Neuronal stem cell (in vitro differentiated cells): ENCODE measurements at regions not wholly inside any gene's neighbourhood (a gene's known extent, or its start where the extent isn't known, plus 50 kb on each side); places are given as distances from the start of the nearest gene placed in this dataset.
A peak's percentile ranks its signal among the peaks of the same experiment; 100 is the strongest.
"Not testable (repeated sequence)": the region's sequence is repeated elsewhere in the genome, so short reads cannot be mapped to it uniquely, and the experiment has no call there.

Source experiments
- DNase-seq: peaks from one replicate; pipeline ENCODE4 v3.0.0-alpha.2; 2013; ENCODE audit warnings: low spot score
- H2AFZ ChIP-seq: one replicate; pipeline ENCODE4 v1.6.1; 2013; ENCODE audit warnings: mild to moderate bottlenecking, low read length, inconsistent platforms
- H2AK5ac ChIP-seq: 2 replicates; pipeline ENCODE4 v1.6.1; 2013; ENCODE audit warnings: low read depth, mild to moderate bottlenecking, inconsistent platforms, low read length, moderate library complexity, mixed read lengths
- H2BK120ac ChIP-seq: 2 replicates; pipeline ENCODE4 v1.6.1; 2013; ENCODE audit warnings: low read depth, mild to moderate bottlenecking, inconsistent platforms, low read length, moderate library complexity, mixed read lengths
- H2BK12ac ChIP-seq: one replicate; pipeline ENCODE4 v1.6.1; 2013; ENCODE audit warnings: low read length, inconsistent platforms
- H2BK15ac ChIP-seq: 2 replicates; pipeline ENCODE4 v1.6.1; 2013; ENCODE audit warnings: mild to moderate bottlenecking, low read length, inconsistent platforms, mixed read lengths
- H2BK5ac ChIP-seq: one replicate; pipeline ENCODE4 v1.6.1; 2013; ENCODE audit warnings: inconsistent platforms, mild to moderate bottlenecking, low read length, moderate library complexity
- H3K14ac ChIP-seq: one replicate; pipeline ENCODE4 v1.6.1; 2013; ENCODE audit warnings: low read length, inconsistent platforms
- H3K18ac ChIP-seq: 2 replicates; pipeline ENCODE4 v1.6.1; 2013; ENCODE audit warnings: low read length, inconsistent platforms
- H3K23ac ChIP-seq: 2 replicates; pipeline ENCODE4 v1.6.1; 2013; ENCODE audit warnings: low read depth, mild to moderate bottlenecking, mixed read lengths, low read length, inconsistent platforms; ENCODE audit not compliant: poor library complexity
- H3K27ac ChIP-seq: replicated peaks from 3 replicates; pipeline ENCODE4 v1.5.1; 2013; ENCODE audit warnings: low read length, inconsistent platforms
- H3K27me3 ChIP-seq, 3 experiments: 2 replicates each; pipeline ENCODE4 v1.6.1; 2013; ENCODE audit warnings: low read length in 3 of 3, mild to moderate bottlenecking in 2 of 3, inconsistent platforms in 1 of 3, low read depth in 1 of 3, mixed read lengths in 1 of 3, moderate library complexity in 1 of 3; ENCODE audit not compliant: control insufficient read depth in 3 of 3, insufficient read depth in 3 of 3
- H3K36me3 ChIP-seq, 2 donors: replicated peaks in 1 of 2; 2 replicates each; pipeline ENCODE4 v1.6.1; 2013; ENCODE audit warnings: low read length in 2 of 2; ENCODE audit not compliant: control insufficient read depth in 2 of 2, insufficient read depth in 2 of 2
- H3K4ac ChIP-seq: 2 replicates; pipeline ENCODE4 v1.6.1; 2013; ENCODE audit warnings: inconsistent platforms, mild to moderate bottlenecking, low read length, moderate library complexity
- H3K4me1 ChIP-seq, 2 donors: 1 replicate in 1 of 2; 2 replicates in 1 of 2; pipeline ENCODE4 v1.6.1; 2013; ENCODE audit warnings: low read length in 2 of 2, low read depth in 1 of 2; ENCODE audit not compliant: control insufficient read depth in 2 of 2, insufficient read depth in 1 of 2
- H3K4me2 ChIP-seq: one replicate; pipeline ENCODE4 v1.6.1; 2013; ENCODE audit warnings: mild to moderate bottlenecking, low read length, inconsistent platforms; ENCODE audit not compliant: insufficient read depth, poor library complexity, severe bottlenecking
- H3K4me3 ChIP-seq, 2 donors: 2 replicates each; pipeline ENCODE4 v1.5.1; 2013; ENCODE audit warnings: low read length in 2 of 2, mild to moderate bottlenecking in 2 of 2, inconsistent platforms in 1 of 2, moderate library complexity in 1 of 2
- H3K79me1 ChIP-seq: one replicate; pipeline ENCODE4 v1.6.1; 2013; ENCODE audit warnings: low read depth, mild to moderate bottlenecking, inconsistent platforms, low read length, moderate library complexity
- H3K9ac ChIP-seq: one replicate; pipeline ENCODE4 v1.6.1; 2013; ENCODE audit warnings: mild to moderate bottlenecking, low read depth, low read length, inconsistent platforms; ENCODE audit not compliant: poor library complexity
- H3K9me3 ChIP-seq, 2 donors: replicated peaks in 1 of 2; 2 replicates each; pipeline versions ENCODE3 to v1.6.1; 2013; ENCODE audit warnings: low read length in 2 of 2, mild to moderate bottlenecking in 2 of 2, inconsistent platforms in 1 of 2, low read depth in 1 of 2, mixed read lengths in 1 of 2, moderate library complexity in 1 of 2; ENCODE audit not compliant: control insufficient read depth in 2 of 2, insufficient read depth in 1 of 2
- H4K8ac ChIP-seq: one replicate; pipeline ENCODE4 v1.6.1; 2013; ENCODE audit warnings: low read depth, mild to moderate bottlenecking, inconsistent platforms, low read length, moderate library complexity
- H4K91ac ChIP-seq: one replicate; pipeline ENCODE4 v1.6.1; 2013; ENCODE audit warnings: low read length, low read depth, mild to moderate bottlenecking, inconsistent platforms; ENCODE audit not compliant: poor library complexity
- WGBS, 2 donors: extraction: QIAGEN DNeasy Blood & Tissue Kit; methylation state at CpG; one replicate each; pipeline ENCODE4 v1.1.7; 2013; ENCODE audit warnings: missing lambda C conversion rate in 2 of 2, mixed read lengths in 1 of 2; ENCODE audit not compliant: insufficient read length in 2 of 2, insufficient replicate concordance in 1 of 2; ENCODE audit errors: extremely low coverage in 2 of 2; 5-methylcytosine and 5-hydroxymethylcytosine counted together

DNA sequence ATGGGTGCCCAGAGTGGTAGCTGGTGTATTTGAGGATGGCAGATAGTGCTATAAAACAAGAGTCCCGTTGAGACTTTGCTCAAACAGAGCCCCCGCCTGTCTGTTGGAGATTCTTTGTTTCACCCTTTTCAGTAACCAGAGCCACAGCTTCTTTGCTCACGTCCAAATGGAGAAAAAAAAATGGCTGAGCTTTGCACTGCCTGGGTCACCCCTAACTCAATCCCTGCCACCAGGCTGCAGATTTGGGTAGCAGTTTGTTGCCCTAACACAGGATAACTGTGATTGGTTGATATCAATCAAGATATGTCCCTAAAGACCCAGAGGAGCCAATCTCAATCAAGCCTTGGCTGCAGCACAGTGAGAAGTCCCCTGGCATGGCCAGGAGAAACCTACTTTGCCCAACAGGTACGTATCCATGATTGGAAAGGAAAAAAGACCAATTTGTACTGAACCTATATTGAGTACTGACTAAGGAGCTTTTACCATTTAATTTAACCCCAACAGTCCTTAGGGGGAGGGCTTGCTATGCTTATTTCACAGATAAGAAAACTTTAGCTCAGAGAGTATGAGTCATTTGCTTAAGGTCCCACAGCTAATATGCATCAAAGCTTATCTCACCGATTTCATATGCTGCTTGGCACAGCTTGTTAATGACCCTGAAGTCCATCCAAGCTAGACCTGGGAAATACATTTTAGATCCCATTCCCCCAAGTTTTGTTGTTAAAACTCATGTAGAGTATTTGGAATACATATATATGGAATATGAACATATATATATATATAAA lies 72.0 kb upstream of the SH3BP4 start:
- no CpG with 5 or more reads among the region's 5 CpGs for WGBS, 2 donors
- H3K9me3 ChIP-seq, result peaks cover 2 to 15% of the 10 kb centered on the region in 2 donors
- H2BK15ac ChIP-seq, result no peak overlapping the region
- peaks cover 0 to 4% of the 10 kb centered on the region in 2 donors for H3K4me1 ChIP-seq
- no peak overlapping the region for H2AFZ ChIP-seq
- H4K8ac ChIP-seq, result no peak overlapping the region
- DNase-seq, result no peak
- no peak overlapping the region for H3K23ac ChIP-seq
- H3K4ac ChIP-seq, result no peak overlapping the region
- no peak overlapping the region for H3K27ac ChIP-seq
- no peaks in the 10 kb centered on the region for H3K79me1 ChIP-seq
- no peak overlapping the region for H3K14ac ChIP-seq
- no peak overlapping the region for H2BK120ac ChIP-seq
- H3K18ac ChIP-seq, result no peak overlapping the region
- H2BK5ac ChIP-seq, result no peak overlapping the region
- H3K4me3 ChIP-seq, result no peak overlapping the region
- no peak overlapping the region for H2BK12ac ChIP-seq
- H2AK5ac ChIP-seq, result no peak overlapping the region
- H3K36me3 ChIP-seq, result no peaks in the 10 kb centered on the region
- no peak overlapping the region for H4K91ac ChIP-seq
- no peaks in the 10 kb centered on the region for H3K27me3 ChIP-seq
- no peak overlapping the region for H3K9ac ChIP-seq
- H3K4me2 ChIP-seq, result no peak overlapping the region

DNA sequence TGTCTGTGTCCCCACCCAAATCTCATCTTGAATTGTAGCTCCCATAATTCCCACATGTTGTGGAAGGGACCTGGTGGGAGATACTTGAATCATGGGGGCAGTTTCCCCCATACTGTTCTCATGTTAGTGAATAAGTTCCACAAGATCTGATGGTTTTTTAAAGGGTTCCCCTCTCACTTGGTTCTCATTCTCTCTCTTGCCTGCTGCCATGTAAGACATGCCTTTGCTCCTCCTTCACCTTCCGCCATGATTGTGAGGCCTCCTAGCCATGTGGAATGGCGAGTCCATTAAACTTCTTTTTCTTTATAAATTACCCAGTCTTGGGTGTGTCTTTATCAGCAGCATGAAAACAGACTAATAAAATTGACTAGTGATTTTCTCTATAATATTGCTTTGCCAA lies 75.2 kb upstream of the SH3BP4 start:
- peaks cover 2 to 24% of the 10 kb centered on the region in 2 donors for H3K9me3 ChIP-seq
- not testable (repeated sequence) for H2AFZ ChIP-seq, H3K27ac ChIP-seq, H2BK120ac ChIP-seq, H3K4me1 ChIP-seq, DNase-seq, H2BK15ac ChIP-seq, H3K9ac ChIP-seq, H3K27me3 ChIP-seq, H3K23ac ChIP-seq, H4K8ac ChIP-seq, H3K4me3 ChIP-seq, H3K4me2 ChIP-seq, H2AK5ac ChIP-seq, H3K36me3 ChIP-seq, H3K14ac ChIP-seq, H3K18ac ChIP-seq, H2BK5ac ChIP-seq, H3K79me1 ChIP-seq, H3K4ac ChIP-seq, H2BK12ac ChIP-seq, H4K91ac ChIP-seq
- WGBS, 2 donors, result no CpG with 5 or more reads among the region's 2 CpGs

DNA sequence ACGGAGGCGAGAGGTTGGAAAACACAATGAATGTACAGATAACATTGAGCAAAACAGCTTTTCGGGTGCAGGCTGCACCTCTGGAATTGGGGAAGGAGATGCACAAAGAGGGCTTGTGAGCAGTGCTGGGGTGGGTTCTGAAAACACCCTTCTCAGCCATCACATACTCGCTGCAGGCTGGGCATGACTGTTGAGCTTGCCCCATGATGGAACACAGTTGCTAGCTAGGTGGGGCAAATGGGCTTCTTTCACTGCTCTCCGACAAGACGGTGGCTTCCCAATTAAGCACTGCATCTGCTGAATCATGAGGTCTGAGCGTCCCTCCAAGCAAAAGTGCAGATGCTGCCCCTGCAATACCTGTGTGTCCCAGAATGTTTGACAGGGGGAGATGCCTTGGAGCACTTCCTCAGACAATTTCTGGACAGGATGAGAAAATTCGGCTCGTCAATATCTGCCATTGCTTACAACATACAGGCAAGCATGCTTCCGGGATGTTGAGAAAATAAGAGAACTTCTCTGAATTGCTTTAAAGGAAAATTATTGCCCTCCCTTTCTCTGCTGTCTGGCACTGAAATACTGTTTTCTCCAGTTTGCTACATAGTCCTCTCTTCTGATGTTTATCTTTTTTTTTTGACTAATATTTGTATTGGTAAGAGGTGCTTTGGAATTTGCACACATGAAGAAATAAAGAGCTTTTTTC lies 77.3 kb upstream of the SH3BP4 start:
- H2AK5ac ChIP-seq, result no peak overlapping the region
- H4K8ac ChIP-seq, result no peak overlapping the region
- WGBS, 2 donors, result no CpG with 5 or more reads among the region's 10 CpGs
- no peak for DNase-seq
- no peak overlapping the region for H3K4me2 ChIP-seq
- H4K91ac ChIP-seq, result no peak overlapping the region
- H2BK5ac ChIP-seq, result no peak overlapping the region
- no peak overlapping the region for H2BK15ac ChIP-seq
- H3K4ac ChIP-seq, result no peak overlapping the region
- H3K36me3 ChIP-seq, result no peaks in the 10 kb centered on the region
- peaks cover 2 to 24% of the 10 kb centered on the region in 2 donors for H3K9me3 ChIP-seq
- no peak overlapping the region for H3K27ac ChIP-seq
- no peak overlapping the region for H2BK12ac ChIP-seq
- H2BK120ac ChIP-seq, result no peak overlapping the region
- peaks cover 1 to 3% of the 10 kb centered on the region in 2 donors for H3K4me1 ChIP-seq
- no peak overlapping the region for H3K4me3 ChIP-seq
- no peak overlapping the region for H2AFZ ChIP-seq
- peak overlapping the region; percentile 24 for H3K18ac ChIP-seq
- H3K9ac ChIP-seq, result no peak overlapping the region
- H3K79me1 ChIP-seq, result no peaks in the 10 kb centered on the region
- H3K14ac ChIP-seq, result no peak overlapping the region
- no peaks in the 10 kb centered on the region for H3K27me3 ChIP-seq
- no peak overlapping the region for H3K23ac ChIP-seq

DNA sequence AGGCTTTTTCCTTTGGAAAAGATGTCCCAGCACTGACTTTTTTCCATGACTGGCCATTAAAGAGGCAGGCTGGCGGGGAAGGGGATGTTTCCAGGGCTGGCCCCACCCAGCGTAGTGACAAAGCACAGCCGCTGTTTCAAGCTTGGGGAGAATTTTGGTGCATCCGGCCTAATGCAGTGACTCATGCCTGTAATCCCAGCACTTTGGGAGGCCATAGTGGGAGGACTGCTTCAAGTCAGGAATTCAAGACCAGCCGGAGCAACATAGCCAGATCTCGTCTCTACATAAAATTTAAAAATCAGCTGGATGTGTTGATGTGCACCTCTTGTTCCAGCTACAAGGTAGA lies 78.0 kb upstream of the SH3BP4 start:
- H3K36me3 ChIP-seq, result no peaks in the 10 kb centered on the region
- WGBS, 2 donors, result no CpG with 5 or more reads among the region's 6 CpGs
- no peak for DNase-seq

More for the DNA sequence above, 78.0 kb upstream of the SH3BP4 start:
- no peak overlapping the region for H4K8ac ChIP-seq
- peaks cover 2 to 24% of the 10 kb centered on the region in 2 donors for H3K9me3 ChIP-seq
- no peak overlapping the region for H2AK5ac ChIP-seq
- no peak overlapping the region for H3K4me2 ChIP-seq
- no peak overlapping the region for H3K9ac ChIP-seq
- H3K23ac ChIP-seq, result no peak overlapping the region
- H2BK120ac ChIP-seq, result no peak overlapping the region
- H2BK5ac ChIP-seq, result no peak overlapping the region
- no peak overlapping the region for H2AFZ ChIP-seq
- H3K79me1 ChIP-seq, result no peaks in the 10 kb centered on the region
- peaks cover 1 to 3% of the 10 kb centered on the region in 2 donors for H3K4me1 ChIP-seq
- no peaks in the 10 kb centered on the region for H3K27me3 ChIP-seq
- H3K27ac ChIP-seq, result no peak overlapping the region
- no peak overlapping the region for H3K4ac ChIP-seq
- no peak overlapping the region for H2BK12ac ChIP-seq
- H3K14ac ChIP-seq, result no peak overlapping the region
- H3K4me3 ChIP-seq, result no peak overlapping the region
- H2BK15ac ChIP-seq, result no peak overlapping the region
- no peak overlapping the region for H4K91ac ChIP-seq
- H3K18ac ChIP-seq, result no peak overlapping the region
